ENCODE measurements at regions not wholly inside any gene's neighbourhood (a gene's known extent, or its start where the extent isn't known, plus 50 kb on each side); places are given as distances from the start of the nearest gene placed in this dataset.

DNA sequence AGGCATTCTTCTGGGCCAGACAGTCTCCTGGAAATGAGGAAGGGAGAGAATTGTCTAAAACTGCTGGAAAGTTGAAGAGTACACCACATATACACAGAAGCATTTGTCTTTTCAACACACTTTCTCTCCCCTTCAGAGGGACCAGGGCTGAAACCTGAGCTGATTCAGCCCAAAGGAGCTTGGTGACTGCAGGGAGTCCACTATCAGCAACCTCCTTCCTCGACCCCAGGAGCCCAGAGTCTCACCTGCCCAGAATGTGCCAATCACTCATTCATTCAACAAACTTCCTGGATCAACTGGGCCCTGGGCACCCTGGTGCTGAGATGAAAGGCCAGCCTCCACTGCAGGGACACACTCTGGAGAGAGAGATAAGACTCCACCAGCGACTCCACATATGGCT, 128.9 kb upstream of the VSTM2B start:
- no peak for DNase-seq

- DNase-seq = no peak
These were observed 128.0 kb upstream of the VSTM2B start for GRCh38 chr19:29397748-29398147.

GRCh38 chr19:29399804-29400203, 126.0 kb upstream of the VSTM2B start:
- no peak for DNase-seq

DNA sequence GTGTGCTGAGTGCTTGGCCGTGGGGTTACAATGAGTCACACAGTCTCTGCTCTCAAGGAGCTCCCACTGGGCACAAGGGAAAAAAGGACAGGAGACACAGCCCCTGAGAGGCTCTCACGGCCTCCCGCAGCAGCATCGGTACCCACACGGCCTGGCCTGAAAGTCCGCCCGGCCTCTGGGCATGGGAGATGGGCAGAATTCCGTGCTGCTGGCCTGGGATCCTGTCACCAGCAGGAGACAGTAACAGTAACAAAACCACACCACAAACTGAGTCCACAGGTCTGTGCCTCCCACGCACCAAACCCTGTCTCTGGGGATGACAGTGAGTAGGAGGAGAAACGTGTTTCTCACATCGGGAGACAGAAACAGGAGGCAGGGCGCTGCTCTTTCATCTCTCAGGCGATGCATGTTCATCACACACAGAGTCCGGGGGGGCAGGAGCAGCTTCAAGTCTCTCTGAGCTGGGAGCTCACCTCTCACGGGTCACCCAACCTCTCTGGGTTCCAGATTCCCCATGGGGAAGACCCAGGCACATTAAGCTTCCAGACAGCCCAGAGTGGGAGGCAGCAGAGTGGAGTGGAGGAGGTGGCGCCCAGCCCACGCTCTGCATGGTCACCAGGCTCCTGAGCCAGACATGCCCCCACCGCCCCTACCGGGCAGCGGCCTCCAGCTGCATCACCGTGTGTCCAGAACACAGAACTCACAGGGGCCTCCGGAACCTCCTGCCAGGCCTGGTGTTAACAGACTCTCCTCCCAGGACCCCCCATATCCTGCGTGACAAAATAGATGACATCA, 124.7 kb upstream of the VSTM2B start:
- peak in 1 of 3 donors; percentile 41 for DNase-seq

GRCh38 chr19:29401712-29402421, 123.9 kb upstream of the VSTM2B start:
- DNase-seq = no peak

- DNase-seq = no peak
These were observed 123.2 kb upstream of the VSTM2B start for GRCh38 chr19:29402563-29402962.

GRCh38 chr19:29404015-29404414, 121.8 kb upstream of the VSTM2B start:
- no peak for DNase-seq

DNA sequence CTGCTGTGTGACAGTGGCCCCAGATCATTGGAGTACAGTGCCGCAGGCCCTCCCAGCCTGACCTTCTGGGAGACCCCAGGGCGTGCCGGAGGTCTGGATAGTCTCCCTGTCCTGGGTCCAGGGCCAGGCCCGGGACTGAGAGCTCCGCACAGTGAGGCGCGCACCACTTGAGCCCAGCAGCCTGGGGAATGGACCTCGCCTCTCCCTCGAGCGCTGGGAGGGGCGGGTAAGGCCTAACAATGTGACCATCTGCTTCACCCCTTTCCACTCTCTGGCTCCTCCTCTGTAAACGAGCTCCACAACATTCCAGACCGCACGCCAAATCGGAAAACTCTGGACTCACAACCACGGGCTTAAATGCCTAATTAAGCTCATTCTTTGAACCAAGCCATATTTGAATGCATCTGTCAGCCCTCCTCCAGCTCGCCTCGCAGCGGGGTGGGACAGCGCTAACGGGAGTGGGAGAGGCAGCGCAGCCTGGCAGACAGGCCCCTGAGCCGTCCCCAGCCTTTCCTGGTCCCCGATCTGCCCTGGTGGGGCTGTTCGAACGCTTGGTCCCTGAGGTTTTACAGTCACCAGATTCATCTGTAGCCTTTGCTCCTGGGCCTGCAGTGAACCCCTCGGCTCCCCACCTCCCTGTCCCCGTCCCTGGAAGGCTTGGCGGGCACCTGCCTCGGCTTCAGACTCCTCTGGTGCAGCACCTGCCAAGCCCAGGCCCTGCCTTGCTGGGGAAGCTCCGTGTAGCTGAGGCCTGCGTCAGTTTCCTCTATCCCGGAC, 120.7 kb upstream of the VSTM2B start:
- peak; percentile 61 to 90 (median 77) for DNase-seq

DNA sequence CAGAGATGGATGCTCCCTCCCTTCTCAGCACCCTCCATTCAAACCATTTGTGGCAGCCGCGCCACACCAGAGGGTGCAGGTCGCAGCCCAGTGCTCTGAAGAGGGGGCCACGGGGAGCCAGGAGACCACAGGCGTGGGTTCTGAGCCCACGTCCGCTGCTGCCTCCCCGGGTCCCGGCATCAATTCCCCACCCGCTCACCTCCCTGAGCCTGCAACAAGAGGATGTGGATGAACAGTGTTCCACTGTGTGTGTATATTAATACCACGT, 120.1 kb upstream of the VSTM2B start:
- DNase-seq = no peak

DNA sequence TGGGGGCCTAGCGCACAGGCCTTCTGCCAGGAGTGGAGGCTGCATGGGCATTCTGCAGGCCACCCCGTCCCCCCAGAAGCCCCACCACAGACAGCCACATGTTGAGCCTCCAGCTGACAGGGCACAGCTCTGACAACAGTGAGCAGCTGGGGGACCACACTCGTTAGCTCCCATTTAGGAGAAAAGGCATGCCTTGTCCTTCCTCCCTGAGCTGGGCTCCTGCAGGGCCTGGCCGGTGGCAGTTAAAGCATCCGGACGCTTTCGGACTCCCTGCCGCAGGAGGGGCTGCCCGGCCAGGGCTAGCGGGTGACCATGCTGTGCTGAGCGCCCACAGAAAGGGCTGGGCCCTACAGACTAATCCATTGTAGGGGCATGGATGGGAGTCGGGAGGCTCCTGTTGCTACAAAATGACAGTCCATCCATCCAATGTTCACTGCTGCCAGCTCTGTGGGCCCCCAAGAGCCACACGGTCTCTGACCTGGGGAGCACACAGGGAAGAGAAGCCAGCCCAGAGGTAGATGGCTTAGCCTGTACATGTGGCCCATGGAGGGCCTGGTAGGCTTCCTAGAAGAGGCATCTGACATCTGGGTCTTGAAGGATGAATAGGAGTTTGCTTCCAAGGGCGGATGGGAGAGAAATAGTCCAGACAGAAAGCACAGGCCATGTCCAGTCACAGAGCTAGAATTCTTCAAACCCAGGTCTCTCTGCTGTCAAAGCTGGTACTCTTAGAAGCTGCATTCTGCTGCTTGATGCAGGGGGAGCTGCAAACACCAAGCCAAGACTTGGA, 116.5 kb upstream of the VSTM2B start:
- DNase-seq = no peak

DNA sequence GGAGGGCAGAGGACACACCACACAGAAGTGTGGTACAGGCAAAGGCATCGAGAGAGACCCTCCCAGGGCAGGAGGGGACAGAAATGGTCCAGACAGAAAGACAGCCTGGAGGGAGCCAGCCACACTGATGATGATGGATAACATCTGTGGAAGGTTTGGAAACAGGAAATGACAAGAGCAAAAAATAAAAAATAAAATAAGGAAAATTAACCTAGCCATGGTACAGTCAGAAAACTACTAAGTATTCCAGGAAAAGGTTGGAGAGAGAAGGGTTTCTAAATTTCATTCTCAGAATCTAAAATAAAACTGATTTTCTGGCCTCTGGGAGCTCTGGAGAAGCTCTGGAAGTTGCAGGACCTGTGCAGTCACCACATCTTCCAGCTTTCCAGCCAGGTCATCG, 115.2 kb upstream of the VSTM2B start:
- peak; percentile 20 to 72 (median 44) for DNase-seq

DNA sequence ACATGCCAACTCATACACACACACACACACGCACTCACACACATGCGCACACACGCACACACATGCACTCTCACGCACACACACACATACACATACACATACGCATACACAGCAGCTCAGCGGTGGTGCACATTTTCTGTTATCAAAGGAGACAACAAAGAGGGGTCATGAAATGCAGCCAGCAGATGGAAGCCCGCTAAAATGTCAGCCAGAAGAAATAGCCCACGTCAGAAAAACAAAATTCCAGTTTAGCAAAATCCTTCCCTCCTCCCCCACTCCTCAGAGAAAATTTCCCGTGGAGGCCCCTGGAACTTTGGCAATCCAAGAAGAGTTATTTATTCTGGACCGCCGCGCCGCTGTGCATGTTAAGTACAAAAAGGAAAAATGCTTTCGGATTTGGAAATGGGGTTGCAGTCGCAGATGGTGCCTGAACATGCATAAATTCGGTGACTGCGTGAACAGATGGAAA, 114.6 kb upstream of the VSTM2B start:
- DNase-seq = peak; percentile 52 to 91 (median 74)

- no peak for DNase-seq
These were observed 112.4 kb upstream of the VSTM2B start for GRCh38 chr19:29413435-29413834.

- DNase-seq = no peak
These were observed 110.3 kb upstream of the VSTM2B start for GRCh38 chr19:29415507-29415906.

DNA sequence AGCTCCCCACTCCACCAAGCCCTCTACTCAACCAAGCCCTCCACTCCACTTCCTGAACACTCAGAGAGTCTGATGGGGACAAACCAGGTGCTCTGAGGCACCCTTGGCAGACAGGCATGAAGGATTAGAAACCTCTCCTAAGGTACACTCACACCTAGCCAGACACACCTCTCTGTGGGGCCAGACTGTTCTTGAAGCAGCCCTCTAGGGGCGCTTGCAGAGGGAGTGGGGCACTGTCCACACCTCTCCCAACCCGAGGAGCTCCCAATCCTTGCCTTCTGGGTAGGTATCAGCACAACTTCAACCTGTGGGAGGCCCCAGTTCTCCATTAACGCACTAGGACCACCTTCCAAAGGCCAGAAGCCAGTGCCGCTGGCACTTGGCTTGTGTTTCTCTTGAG, 108.7 kb upstream of the VSTM2B start:
- DNase-seq = no peak

- no peak for DNase-seq
These were observed 107.6 kb upstream of the VSTM2B start for GRCh38 chr19:29418201-29418600.

DNA sequence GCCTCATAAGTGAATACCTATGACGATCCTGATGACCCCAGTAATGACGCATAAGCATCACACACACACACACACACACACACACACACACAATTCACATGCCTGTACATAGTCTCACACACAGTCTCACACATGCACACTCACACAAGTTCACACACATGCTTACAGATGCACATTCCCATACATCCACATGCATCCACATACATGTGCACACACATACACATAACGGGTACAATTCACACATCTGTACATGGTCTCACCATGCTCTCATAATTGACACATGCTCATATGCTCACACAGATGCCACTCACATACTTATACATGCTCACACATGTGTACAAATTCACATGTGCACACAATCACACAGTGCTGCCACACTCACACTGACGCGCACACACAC, 105.7 kb upstream of the VSTM2B start:
- DNase-seq = no peak

DNA sequence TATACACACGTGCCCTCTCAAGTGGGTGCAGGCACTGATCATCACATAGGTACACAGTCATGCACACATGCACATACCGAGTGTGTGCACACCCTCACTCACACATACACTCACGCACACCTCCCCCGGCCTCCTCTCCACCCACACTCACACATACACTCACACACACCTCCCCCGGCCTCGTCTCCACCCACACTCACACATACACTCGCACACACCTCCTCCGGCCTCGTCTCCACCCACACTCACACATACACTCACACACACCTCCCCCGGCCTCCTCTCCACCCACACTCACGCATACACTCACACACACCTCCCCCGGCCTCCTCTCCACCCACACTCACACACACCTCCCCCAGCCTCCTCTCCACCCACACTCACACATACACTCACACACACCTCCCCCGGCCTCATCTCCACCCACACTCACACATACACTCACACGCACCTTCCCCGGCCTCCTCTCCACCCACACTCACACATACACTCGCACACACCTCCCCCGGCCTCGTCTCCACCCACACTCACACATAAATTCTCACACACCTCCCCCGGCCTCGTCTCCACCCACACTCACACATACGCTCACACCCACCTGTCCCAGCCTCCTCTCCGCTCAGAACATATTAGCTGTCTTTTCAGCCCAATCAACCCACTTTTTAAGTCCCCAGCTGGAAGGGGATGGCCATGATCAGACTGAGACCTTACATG, 105.2 kb upstream of the VSTM2B start:
- DNase-seq = no peak

DNA sequence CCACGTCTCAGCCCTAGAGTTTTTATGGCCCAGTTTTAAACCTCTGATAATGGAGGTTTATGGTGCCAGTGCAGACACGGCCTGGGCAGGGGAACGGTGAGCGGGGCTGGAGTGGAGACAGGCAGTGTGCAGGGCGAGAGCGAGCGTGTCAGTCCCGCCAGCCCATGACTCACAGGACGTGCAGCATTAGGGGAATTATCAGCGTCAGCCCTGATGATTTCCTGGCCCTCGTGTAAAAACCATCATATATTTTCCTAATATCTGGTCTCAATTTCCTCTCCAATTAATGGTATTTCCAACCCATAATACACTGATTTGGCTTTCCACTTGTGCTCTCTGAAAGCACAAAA, 104.6 kb upstream of the VSTM2B start:
- peak in 2 of 3 donors; percentile 35 to 63 for DNase-seq

DNA sequence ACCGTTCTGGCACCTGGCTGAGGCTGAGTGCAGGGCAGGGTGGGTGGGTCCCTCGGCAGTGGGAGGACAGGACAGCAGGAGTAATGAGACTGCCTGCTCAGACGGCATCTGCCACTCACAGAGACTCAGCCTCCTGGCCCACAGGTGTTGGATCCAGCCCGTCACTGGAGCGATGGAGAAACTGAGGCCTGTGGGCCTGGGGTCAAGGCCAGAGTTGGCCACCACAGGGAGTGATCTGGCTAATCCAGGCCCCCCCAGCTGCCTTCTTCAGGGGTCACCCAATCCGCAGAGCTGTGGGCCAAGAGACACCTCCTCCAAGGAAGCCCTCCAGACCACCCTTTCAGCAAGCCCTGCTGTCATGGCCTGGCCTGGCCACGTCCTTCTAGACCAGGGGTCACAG, 103.7 kb upstream of the VSTM2B start:
- DNase-seq = no peak

GRCh38 chr19:29422486-29423085, 103.2 kb upstream of the VSTM2B start:
- DNase-seq = peak in 1 of 3 donors; percentile 30

All from muscle of back (tissue), 3 donors.